Calu3 (cell line): ENCODE measurements at regions not wholly inside any gene's neighbourhood (a gene's known extent, or its start where the extent isn't known, plus 50 kb on each side); places are given as distances from the start of the nearest gene placed in this dataset.

Source experiments
- BruUV-seq: library from RNA; stranded (reverse); fragments of 400-500 nt; replicated peaks from 2 replicates; lab custom pipeline; 2021; lab: Mats Ljungman, UMichigan
- CTCF ChIA-PET: fragments of 300-600 bp; sonication (Branson Sonifier 250); formaldehyde crosslinking; loops from one replicate; lab custom pipeline; 2022; ENCODE audit warnings: antibody characterized with exemption; lab: Charles Lee
- DNase-seq: peaks from one replicate; pipeline ENCODE4 v3.0.0; 2022
- H3K27ac Mint-ChIP-seq: one replicate; pipeline ENCODE4 v1.8.0; 2022; ENCODE audit warnings: mixed read lengths; ENCODE audit not compliant: unreplicated experiment
- H3K27me3 Mint-ChIP-seq: one replicate; pipeline ENCODE4 v1.8.0; 2022; ENCODE audit warnings: mixed read lengths; ENCODE audit not compliant: unreplicated experiment
- H3K36me3 Mint-ChIP-seq: one replicate; pipeline ENCODE4 v1.8.0; 2022; ENCODE audit warnings: mild to moderate bottlenecking, moderate library complexity, mixed read lengths; ENCODE audit not compliant: insufficient read depth, unreplicated experiment
- H3K4me1 Mint-ChIP-seq: one replicate; pipeline ENCODE4 v1.8.0; 2022; ENCODE audit warnings: mild to moderate bottlenecking, low read depth, mixed read lengths; ENCODE audit not compliant: unreplicated experiment
- H3K4me3 Mint-ChIP-seq: one replicate; pipeline ENCODE4 v1.8.0; 2022; ENCODE audit warnings: mild to moderate bottlenecking, low read depth, moderate library complexity, mixed read lengths; ENCODE audit not compliant: unreplicated experiment
- H3K9me3 Mint-ChIP-seq: one replicate; pipeline ENCODE4 v1.8.0; 2022; ENCODE audit warnings: low read depth, mixed read lengths; ENCODE audit not compliant: unreplicated experiment
- intact Hi-C: fragments of 100-400 bp; cut with micrococcal nuclease; formaldehyde crosslinking; loops from one replicate; pipeline ENCODE4 v1.10.0; 2022; ENCODE audit not compliant: unreplicated experiment
- TF ChIP-seq, protein P1 (sequence below): fragments of 200-600 bp; IDR thresholded peaks from one replicate; pipeline ENCODE4 v1.8.0; 2022; ENCODE audit warnings: antibody characterized with exemption; ENCODE audit not compliant: unreplicated experiment

DNA sequence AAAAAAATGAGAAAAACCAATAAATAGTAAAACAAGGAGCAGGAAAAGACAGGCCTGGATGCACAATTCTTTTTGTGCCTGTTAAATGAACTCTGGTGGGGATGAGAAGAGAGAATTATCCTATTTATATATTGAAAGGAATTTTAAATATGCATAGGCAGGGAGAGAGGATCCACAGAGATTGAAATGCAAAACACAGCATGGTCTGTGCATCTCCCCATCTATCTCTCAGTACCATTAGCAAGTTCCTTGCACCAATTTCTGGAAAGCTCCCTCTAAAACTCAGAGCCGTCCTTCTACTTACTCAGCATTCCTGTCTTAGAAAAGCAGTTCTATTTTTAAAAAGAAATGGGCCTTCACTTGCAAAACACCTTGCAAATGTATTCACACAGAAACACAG lies 502.3 kb upstream of the KLHL29 start:
- Mint-ChIP-seq H3K4me3 (no peak overlapping the region), H3K4me1 (no peaks in the 10 kb centered on the region), H3K9me3 (peaks cover 3% of the 10 kb centered on the region), H3K27ac (no peak overlapping the region), H3K27me3 (no peaks in the 10 kb centered on the region), H3K36me3 (no peaks in the 10 kb centered on the region)
- BruUV-seq: no TSS peak
- intact Hi-C loops: no loop called here
- no peak for DNase-seq
- TF ChIP-seq, protein P1, sequence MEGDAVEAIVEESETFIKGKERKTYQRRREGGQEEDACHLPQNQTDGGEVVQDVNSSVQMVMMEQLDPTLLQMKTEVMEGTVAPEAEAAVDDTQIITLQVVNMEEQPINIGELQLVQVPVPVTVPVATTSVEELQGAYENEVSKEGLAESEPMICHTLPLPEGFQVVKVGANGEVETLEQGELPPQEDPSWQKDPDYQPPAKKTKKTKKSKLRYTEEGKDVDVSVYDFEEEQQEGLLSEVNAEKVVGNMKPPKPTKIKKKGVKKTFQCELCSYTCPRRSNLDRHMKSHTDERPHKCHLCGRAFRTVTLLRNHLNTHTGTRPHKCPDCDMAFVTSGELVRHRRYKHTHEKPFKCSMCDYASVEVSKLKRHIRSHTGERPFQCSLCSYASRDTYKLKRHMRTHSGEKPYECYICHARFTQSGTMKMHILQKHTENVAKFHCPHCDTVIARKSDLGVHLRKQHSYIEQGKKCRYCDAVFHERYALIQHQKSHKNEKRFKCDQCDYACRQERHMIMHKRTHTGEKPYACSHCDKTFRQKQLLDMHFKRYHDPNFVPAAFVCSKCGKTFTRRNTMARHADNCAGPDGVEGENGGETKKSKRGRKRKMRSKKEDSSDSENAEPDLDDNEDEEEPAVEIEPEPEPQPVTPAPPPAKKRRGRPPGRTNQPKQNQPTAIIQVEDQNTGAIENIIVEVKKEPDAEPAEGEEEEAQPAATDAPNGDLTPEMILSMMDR: no peak
- CTCF ChIA-PET: interaction anchor here (1.2 kb wide), 1 partner anchor 11 kb away, joined by 4 read pairs; no protein-coding TSS in a partner anchor

DNA sequence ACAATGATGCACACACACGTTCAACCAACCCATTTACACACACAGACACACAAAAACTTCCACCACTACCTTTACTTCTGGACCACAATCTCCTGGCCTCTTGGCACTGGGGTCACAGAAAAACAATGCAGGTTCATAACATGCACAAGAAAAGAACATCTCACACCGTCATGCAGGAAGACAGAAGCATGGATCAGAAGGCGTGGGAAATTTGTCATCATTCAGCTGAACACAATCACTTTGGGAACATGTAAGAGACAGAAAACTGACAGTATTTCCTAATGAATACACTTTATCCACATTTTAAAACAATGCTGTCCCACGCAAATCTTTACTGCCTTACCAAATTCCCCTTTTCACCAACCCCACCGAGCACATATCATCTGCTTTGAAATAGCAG lies 501.9 kb upstream of the KLHL29 start:
- intact Hi-C loops: no loop called here
- BruUV-seq: no TSS peak
- H3K27me3 Mint-ChIP-seq: no peaks in the 10 kb centered on the region
- CTCF ChIA-PET: interaction anchor here (1.2 kb wide), 1 partner anchor 12 kb away, joined by 4 read pairs; no protein-coding TSS in a partner anchor
- DNase-seq: no peak
- H3K4me1 Mint-ChIP-seq: no peaks in the 10 kb centered on the region
- no peak overlapping the region for H3K4me3 Mint-ChIP-seq
- H3K27ac Mint-ChIP-seq: no peak overlapping the region
- H3K36me3 Mint-ChIP-seq: no peaks in the 10 kb centered on the region
- peaks cover 3% of the 10 kb centered on the region for H3K9me3 Mint-ChIP-seq
- TF ChIP-seq, protein P1: no peak

DNA sequence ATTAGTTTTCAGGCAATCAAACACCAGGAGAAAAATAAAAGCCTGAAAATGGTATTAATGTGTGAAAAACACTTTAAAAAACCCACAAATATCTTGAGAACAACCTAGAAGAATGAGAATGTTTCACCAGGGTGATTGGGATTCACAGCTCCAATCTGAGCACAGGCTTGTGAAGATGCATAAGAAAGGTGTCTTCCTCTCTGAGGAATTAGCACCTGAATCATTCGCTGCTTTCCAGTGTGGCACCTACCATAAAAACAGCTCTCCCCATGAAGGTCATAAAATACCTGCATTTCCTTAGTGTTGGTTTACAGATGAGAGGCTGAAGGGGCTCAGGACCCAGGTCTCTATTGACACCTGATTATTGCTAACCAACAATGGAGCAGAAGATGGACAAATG lies 499.7 kb upstream of the KLHL29 start:
- H3K4me1 Mint-ChIP-seq: no peaks in the 10 kb centered on the region
- no peak overlapping the region for H3K27ac Mint-ChIP-seq
- H3K9me3 Mint-ChIP-seq: no peaks in the 10 kb centered on the region
- H3K4me3 Mint-ChIP-seq: no peak overlapping the region
- CTCF ChIA-PET: no interaction called here
- TF ChIP-seq, protein P1: no peak
- no TSS peak for BruUV-seq
- H3K36me3 Mint-ChIP-seq: no peaks in the 10 kb centered on the region
- DNase-seq: no peak
- H3K27me3 Mint-ChIP-seq: no peaks in the 10 kb centered on the region
- intact Hi-C loops: no loop called here

DNA sequence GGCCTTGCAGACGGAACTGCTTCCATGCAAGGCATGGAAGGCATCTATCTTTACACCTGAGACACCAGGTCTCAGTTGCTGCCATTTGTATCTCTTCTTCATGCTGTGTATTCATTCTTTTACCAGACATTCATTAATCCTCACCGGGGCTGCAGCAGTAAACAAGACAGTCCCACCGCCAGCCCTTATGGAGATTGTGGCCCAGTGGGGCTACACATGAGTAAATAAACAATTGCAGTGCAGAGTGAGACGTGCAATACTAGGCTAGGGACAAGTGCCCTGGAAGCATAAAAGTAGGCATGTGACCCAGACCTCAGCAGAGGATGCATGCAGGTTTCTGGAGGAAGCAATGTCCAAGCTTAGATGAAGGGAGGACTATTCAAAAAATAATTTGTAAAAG lies 497.6 kb upstream of the KLHL29 start:
- Mint-ChIP-seq H3K4me3 (no peak overlapping the region), H3K4me1 (no peaks in the 10 kb centered on the region), H3K36me3 (no peaks in the 10 kb centered on the region), H3K27ac (no peak overlapping the region), H3K27me3 (no peaks in the 10 kb centered on the region), H3K9me3 (no peaks in the 10 kb centered on the region)
- BruUV-seq: no TSS peak
- intact Hi-C loops: no loop called here
- TF ChIP-seq, protein P1: no peak
- no peak for DNase-seq
- CTCF ChIA-PET: no interaction called here
